ENCODE measurements at regions not wholly inside any gene's neighbourhood (a gene's known extent, or its start where the extent isn't known, plus 50 kb on each side); places are given as distances from the start of the nearest gene placed in this dataset.

DNA sequence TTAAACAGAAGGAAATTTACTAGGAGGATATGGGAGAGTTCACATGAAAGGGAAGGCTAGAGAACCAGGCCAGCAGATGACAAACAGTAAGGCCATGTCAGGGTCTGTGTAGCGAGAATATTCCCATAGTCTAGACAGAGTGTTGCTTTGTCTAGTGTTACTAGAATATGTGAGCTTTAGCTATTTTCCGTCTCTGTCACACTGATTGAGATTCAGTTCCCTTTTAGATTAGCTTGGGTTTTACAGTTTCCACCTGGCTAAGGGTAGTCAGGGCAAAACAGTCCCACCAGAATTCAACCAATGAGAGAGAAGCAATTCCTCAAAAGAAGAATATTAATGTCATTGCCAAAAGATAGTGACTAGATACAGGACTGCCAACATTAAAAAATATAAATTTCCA, 82.8 kb upstream of the MDM1 start:
- no peak overlapping the region for H3K27ac Mint-ChIP-seq (ENCODE audit: unreplicated experiment)
- no peaks in the 10 kb centered on the region for H3K9me3 Mint-ChIP-seq (ENCODE audit: low read depth)
- TF ChIP-seq, protein P1, sequence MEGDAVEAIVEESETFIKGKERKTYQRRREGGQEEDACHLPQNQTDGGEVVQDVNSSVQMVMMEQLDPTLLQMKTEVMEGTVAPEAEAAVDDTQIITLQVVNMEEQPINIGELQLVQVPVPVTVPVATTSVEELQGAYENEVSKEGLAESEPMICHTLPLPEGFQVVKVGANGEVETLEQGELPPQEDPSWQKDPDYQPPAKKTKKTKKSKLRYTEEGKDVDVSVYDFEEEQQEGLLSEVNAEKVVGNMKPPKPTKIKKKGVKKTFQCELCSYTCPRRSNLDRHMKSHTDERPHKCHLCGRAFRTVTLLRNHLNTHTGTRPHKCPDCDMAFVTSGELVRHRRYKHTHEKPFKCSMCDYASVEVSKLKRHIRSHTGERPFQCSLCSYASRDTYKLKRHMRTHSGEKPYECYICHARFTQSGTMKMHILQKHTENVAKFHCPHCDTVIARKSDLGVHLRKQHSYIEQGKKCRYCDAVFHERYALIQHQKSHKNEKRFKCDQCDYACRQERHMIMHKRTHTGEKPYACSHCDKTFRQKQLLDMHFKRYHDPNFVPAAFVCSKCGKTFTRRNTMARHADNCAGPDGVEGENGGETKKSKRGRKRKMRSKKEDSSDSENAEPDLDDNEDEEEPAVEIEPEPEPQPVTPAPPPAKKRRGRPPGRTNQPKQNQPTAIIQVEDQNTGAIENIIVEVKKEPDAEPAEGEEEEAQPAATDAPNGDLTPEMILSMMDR (IDR thresholded peaks at IDR 0.05): no peak
- H3K36me3 Mint-ChIP-seq (ENCODE audit: low read depth): no peaks in the 10 kb centered on the region
- H3K27me3 Mint-ChIP-seq (ENCODE audit: low read depth): no peaks in the 10 kb centered on the region
- no peak overlapping the region for H3K4me3 Mint-ChIP-seq (ENCODE audit: unreplicated experiment)
- peaks cover 25% of the 10 kb centered on the region for H3K4me1 Mint-ChIP-seq (ENCODE audit: low read depth)
- DNase-seq (ENCODE audit: low spot score): no peak

DNA sequence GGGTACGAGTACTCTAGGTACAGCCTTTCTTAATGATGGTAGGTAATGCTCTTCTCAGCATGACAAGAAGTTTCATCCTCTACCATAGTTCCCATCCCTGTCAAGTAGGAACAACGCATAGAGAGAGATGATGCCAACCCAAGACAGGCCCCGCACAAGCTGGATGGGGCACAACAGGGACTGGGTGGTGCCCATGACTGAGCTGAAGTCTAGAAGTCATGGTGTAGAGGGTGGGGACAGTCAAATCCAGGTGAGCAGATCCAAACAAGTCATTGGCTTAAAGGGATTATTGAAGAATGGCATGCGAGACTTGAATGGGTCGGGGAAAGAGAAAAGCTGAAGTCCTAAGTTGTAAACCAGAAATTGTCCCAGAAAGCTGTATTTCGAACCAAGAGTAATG, 84.2 kb upstream of the MDM1 start:
- peaks cover 31% of the 10 kb centered on the region for H3K4me1 Mint-ChIP-seq (ENCODE audit: low read depth)
- H3K36me3 Mint-ChIP-seq (ENCODE audit: low read depth): no peaks in the 10 kb centered on the region
- TF ChIP-seq, protein P1 (IDR thresholded peaks at IDR 0.05): no peak
- DNase-seq (ENCODE audit: low spot score): no peak
- H3K27ac Mint-ChIP-seq (ENCODE audit: unreplicated experiment): no peak overlapping the region
- H3K27me3 Mint-ChIP-seq (ENCODE audit: low read depth): no peaks in the 10 kb centered on the region
- H3K9me3 Mint-ChIP-seq (ENCODE audit: low read depth): no peaks in the 10 kb centered on the region
- no peak overlapping the region for H3K4me3 Mint-ChIP-seq (ENCODE audit: unreplicated experiment)

DNA sequence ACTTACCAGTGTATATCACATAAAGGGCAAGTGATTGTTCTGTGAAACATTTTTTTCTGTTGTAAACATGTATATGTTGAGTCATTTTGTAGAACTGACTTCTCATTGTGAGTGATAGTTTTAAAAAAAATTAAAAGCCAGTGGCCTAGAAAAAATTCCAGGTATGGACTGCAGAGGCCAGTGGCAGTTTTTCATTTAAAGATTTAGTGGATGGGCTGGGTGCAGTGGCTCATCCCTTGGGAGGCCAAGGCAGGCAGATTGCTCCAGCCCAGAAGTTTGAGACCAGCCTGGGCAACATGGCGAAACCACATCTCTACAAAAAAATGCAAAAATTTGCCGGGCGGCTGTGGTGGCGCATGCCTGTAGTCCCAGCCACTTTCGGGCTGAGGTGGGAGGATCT, 84.7 kb upstream of the MDM1 start:
- H3K36me3 Mint-ChIP-seq (ENCODE audit: low read depth): no peaks in the 10 kb centered on the region
- H3K27me3 Mint-ChIP-seq (ENCODE audit: low read depth): no peaks in the 10 kb centered on the region
- DNase-seq (ENCODE audit: low spot score): no peak
- no peak overlapping the region for H3K4me3 Mint-ChIP-seq (ENCODE audit: unreplicated experiment)
- TF ChIP-seq, protein P1 (IDR thresholded peaks at IDR 0.05): no peak
- H3K9me3 Mint-ChIP-seq (ENCODE audit: low read depth): no peaks in the 10 kb centered on the region
- H3K27ac Mint-ChIP-seq (ENCODE audit: unreplicated experiment): no peak overlapping the region
- H3K4me1 Mint-ChIP-seq (ENCODE audit: low read depth): peaks cover 31% of the 10 kb centered on the region

DNA sequence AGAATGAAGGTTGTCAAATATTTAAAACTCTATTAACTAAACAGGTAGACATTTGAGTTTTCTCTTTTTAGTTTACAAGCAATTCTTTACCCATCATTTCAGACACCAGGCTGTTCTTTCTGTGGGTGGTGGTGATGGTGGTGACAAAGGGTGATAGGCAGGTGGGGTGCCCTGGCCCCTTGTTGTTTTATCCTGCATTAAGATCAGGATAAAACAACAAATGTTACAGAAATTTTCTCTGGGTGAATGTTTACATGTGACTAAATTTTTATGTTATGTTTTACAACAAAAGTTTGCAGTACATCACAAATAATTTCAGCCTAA, 85.9 kb upstream of the MDM1 start:
- no peak overlapping the region for H3K27ac Mint-ChIP-seq (ENCODE audit: unreplicated experiment)
- H3K4me3 Mint-ChIP-seq (ENCODE audit: unreplicated experiment): no peak overlapping the region
- DNase-seq (ENCODE audit: low spot score): no peak
- no peaks in the 10 kb centered on the region for H3K9me3 Mint-ChIP-seq (ENCODE audit: low read depth)
- no peaks in the 10 kb centered on the region for H3K36me3 Mint-ChIP-seq (ENCODE audit: low read depth)
- TF ChIP-seq, protein P1 (IDR thresholded peaks at IDR 0.05): no peak
- peaks cover 33% of the 10 kb centered on the region for H3K4me1 Mint-ChIP-seq (ENCODE audit: low read depth)
- H3K27me3 Mint-ChIP-seq (ENCODE audit: low read depth): no peaks in the 10 kb centered on the region

DNA sequence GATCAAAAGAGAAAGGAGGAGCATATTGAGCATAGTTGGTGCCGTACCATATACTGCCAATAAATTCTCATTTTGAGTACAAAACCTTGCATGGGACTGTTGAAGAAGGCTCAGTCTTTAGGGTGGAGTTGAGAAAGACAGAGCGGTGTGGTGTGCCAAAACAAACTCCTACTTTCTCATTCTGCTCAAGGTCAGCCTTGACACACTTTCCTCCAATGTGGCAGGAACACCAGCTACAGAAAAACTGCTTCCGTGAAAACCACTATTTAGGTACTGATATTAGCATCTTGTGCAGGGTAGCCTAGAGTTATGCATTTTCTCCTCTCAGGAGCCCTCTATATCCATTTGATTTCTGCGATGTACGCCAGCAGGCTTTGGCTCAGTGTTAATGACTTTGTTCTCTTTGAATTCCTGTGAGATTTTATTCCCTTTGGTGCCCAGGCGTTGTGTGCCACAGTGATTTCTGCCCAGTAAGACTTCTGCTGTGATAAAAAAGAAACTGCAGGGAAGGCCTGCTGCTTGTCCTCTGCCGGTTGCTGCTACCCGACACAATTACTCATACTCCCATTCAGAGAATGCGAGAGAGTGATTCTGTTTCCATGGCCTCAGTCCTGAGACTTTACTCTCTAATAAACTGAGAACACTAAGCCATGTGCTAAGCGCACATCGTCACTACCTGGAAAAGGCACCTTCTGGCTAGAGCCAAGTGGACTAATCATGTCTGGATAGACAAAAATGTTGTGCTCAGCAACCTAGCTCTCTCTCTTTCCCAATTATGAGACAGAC, 88.3 kb upstream of the MDM1 start:
- DNase-seq (ENCODE audit: low spot score): no peak
- Mint-ChIP-seq H3K27ac (ENCODE audit: unreplicated experiment) (peak overlapping the region; percentile 64), H3K4me1 (ENCODE audit: low read depth) (peaks cover 34% of the 10 kb centered on the region), H3K36me3 (ENCODE audit: low read depth) (no peaks in the 10 kb centered on the region), H3K27me3 (ENCODE audit: low read depth) (no peaks in the 10 kb centered on the region), H3K9me3 (ENCODE audit: low read depth) (no peaks in the 10 kb centered on the region), H3K4me3 (ENCODE audit: unreplicated experiment) (no peak overlapping the region)
- TF ChIP-seq, protein P1 (IDR thresholded peaks at IDR 0.05): no peak

All from chondrocyte (in vitro differentiated cells).